Testis (tissue), 2 donors: ENCODE measurements at regions not wholly inside any gene's neighbourhood (a gene's known extent, or its start where the extent isn't known, plus 50 kb on each side); places are given as distances from the start of the nearest gene placed in this dataset.

Experiments used
- POLR2A ChIP-seq: fragments of 450-650 bp; IDR thresholded peaks from one replicate; pipeline ENCODE4 v1.6.1; 2017; ENCODE audit warnings: antibody characterized with exemption, mild to moderate bottlenecking, moderate library complexity
- TF ChIP-seq, protein P1 (sequence below), 3 experiments: fragments of 450-650 bp in 2 of 3; fragments of 200-600 bp in 1 of 3; sonication (generic) in 1 of 3; IDR thresholded peaks; one replicate each; pipeline ENCODE4 v1.5.1; 2016 to 2019; ENCODE audit warnings: antibody characterized with exemption in 3 of 3, mild to moderate bottlenecking in 2 of 3, moderate library complexity in 1 of 3

DNA sequence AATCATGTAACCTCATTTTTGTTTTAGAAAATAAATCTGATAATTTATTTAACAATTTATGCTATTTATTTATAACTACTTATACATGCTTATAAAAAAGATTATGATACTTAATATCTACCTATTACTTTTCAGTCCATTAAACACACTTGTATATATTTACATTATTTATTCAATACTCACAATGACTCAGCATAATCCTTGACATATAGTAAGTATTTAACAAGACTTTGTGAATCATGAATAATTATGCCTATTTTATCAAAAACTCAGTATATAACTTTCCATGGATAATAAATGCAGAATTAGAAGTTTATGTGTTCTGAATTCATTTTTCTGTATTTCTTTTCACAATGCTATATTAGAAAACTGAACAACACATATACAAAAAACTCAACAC lies 266.0 kb upstream of the STAC start:
- TF ChIP-seq, protein P1, sequence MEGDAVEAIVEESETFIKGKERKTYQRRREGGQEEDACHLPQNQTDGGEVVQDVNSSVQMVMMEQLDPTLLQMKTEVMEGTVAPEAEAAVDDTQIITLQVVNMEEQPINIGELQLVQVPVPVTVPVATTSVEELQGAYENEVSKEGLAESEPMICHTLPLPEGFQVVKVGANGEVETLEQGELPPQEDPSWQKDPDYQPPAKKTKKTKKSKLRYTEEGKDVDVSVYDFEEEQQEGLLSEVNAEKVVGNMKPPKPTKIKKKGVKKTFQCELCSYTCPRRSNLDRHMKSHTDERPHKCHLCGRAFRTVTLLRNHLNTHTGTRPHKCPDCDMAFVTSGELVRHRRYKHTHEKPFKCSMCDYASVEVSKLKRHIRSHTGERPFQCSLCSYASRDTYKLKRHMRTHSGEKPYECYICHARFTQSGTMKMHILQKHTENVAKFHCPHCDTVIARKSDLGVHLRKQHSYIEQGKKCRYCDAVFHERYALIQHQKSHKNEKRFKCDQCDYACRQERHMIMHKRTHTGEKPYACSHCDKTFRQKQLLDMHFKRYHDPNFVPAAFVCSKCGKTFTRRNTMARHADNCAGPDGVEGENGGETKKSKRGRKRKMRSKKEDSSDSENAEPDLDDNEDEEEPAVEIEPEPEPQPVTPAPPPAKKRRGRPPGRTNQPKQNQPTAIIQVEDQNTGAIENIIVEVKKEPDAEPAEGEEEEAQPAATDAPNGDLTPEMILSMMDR (IDR thresholded peaks at IDR 0.05): no peak
- no peak for TF ChIP-seq POLR2A
